BJ (cell line): ENCODE measurements at regions not wholly inside any gene's neighbourhood (a gene's known extent, or its start where the extent isn't known, plus 50 kb on each side); places are given as distances from the start of the nearest gene placed in this dataset.
"Not testable (repeated sequence)": the region's sequence is repeated elsewhere in the genome, so short reads cannot be mapped to it uniquely, and the experiment has no call there.

Source experiments
- CTCF ChIA-PET: fragments of 350-600 bp; formaldehyde crosslinking; extraction: SDS; loops from one replicate; lab custom pipeline; 2021; ENCODE audit warnings: antibody characterized with exemption, inconsistent platforms; lab: Yijun Ruan, JAX
- POLR2A ChIA-PET: fragments of 300-600 bp; sonication (Branson Sonifier 250); formaldehyde crosslinking; extraction: SDS; loops from one replicate; lab custom pipeline; 2021; ENCODE audit warnings: antibody characterized with exemption; lab: Charles Lee
- DNase-seq: peaks from one replicate; pipeline ENCODE4 v3.0.0-alpha.2; 2011; ENCODE audit warnings: low read depth
- H3K27me3 ChIP-seq: 2 replicates; pipeline ENCODE4 v1.6.0; 2011; ENCODE audit warnings: low read length; ENCODE audit not compliant: control insufficient read depth, insufficient read depth
- H3K36me3 ChIP-seq: 2 replicates; pipeline ENCODE4 v1.5.1; 2011; ENCODE audit warnings: low read length; ENCODE audit not compliant: control insufficient read depth, insufficient read depth
- H3K4me3 ChIP-seq: 2 replicates; pipeline ENCODE4 v1.5.1; 2011; ENCODE audit warnings: low read depth, mild to moderate bottlenecking, control low read depth, low read length
- TF ChIP-seq, protein P1 (sequence below): IDR thresholded peaks from 2 replicates; pipeline ENCODE4 v1.5.1; 2011; ENCODE audit warnings: low read depth, mild to moderate bottlenecking, control low read depth, inconsistent platforms, low read length, moderate library complexity; ENCODE audit not compliant: insufficient read depth

- no peak for DNase-seq
- H3K4me3 ChIP-seq, result no peak overlapping the region
- H3K27me3 ChIP-seq, result no peaks in the 10 kb centered on the region
- ChIA-PET POLR2A (no interaction called here), CTCF (no interaction called here)
- no peaks in the 10 kb centered on the region for H3K36me3 ChIP-seq
- TF ChIP-seq, protein P1, sequence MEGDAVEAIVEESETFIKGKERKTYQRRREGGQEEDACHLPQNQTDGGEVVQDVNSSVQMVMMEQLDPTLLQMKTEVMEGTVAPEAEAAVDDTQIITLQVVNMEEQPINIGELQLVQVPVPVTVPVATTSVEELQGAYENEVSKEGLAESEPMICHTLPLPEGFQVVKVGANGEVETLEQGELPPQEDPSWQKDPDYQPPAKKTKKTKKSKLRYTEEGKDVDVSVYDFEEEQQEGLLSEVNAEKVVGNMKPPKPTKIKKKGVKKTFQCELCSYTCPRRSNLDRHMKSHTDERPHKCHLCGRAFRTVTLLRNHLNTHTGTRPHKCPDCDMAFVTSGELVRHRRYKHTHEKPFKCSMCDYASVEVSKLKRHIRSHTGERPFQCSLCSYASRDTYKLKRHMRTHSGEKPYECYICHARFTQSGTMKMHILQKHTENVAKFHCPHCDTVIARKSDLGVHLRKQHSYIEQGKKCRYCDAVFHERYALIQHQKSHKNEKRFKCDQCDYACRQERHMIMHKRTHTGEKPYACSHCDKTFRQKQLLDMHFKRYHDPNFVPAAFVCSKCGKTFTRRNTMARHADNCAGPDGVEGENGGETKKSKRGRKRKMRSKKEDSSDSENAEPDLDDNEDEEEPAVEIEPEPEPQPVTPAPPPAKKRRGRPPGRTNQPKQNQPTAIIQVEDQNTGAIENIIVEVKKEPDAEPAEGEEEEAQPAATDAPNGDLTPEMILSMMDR, result no peak
Measured at GRCh38 chr12:108424816-108425215, 85.7 kb upstream of the CMKLR1 start.

GRCh38 chr12:108424026-108424425 is 84.9 kb upstream of the CMKLR1 start:
- Histone ChIP-seq H3K36me3 (no peaks in the 10 kb centered on the region), H3K4me3 (no peak overlapping the region), H3K27me3 (no peaks in the 10 kb centered on the region)
- ChIA-PET CTCF (no interaction called here), POLR2A (no interaction called here)
- TF ChIP-seq, protein P1, result no peak
- no peak for DNase-seq

- ChIA-PET POLR2A (no interaction called here), CTCF (no interaction called here)
- Histone ChIP-seq H3K36me3 (no peaks in the 10 kb centered on the region), H3K27me3 (no peaks in the 10 kb centered on the region), H3K4me3 (no peak overlapping the region)
- DNase-seq, result no peak
- TF ChIP-seq, protein P1, result no peak
Measured at GRCh38 chr12:108423486-108423885, 84.4 kb upstream of the CMKLR1 start.

DNA sequence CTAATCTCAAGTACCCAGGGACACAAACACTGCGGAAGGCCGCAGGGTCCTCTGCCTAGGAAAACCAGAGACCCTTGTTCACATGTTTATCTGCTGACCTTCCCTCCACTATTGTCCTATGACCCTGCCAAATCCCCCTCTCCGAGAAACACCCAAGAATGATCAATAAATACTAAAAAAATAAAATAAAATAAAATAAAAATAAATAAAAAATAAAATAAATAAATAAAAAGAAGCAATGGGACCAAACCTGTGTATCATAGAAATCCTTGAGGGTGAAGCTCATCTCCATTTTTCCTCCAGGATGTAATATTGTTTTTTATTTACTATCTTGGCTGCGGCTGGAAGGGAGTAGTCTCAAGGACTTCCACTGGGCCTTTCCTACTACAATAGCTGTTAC is 82.0 kb upstream of the CMKLR1 start:
- CTCF ChIA-PET, H3K36me3 ChIP-seq, H3K27me3 ChIP-seq, DNase-seq, H3K4me3 ChIP-seq, POLR2A ChIA-PET: not testable (repeated sequence)

DNA sequence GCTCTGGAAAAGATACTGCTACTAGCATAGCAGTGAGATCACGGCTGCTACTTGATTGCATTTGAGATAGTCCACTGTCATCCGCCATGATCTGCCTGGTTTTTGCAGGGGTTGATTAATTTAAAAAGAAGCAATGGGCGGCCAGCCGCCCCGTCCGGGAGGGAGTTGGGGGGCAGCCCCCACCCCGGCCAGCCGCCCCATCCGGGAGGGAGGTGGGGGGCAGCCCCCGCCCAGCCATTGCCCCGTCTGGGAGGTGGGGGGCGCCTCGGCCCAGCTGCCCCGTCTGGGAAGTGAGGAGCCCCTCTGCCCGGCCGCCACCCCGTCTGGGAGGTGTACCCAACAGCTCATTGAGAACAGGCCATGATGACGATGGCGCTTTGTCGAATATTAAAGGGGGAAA is 81.3 kb upstream of the CMKLR1 start:
- POLR2A ChIA-PET, H3K27me3 ChIP-seq, H3K4me3 ChIP-seq, DNase-seq, H3K36me3 ChIP-seq: not testable (repeated sequence)
- CTCF ChIA-PET, result interaction anchor here (1.0 kb wide), 1 partner anchor 11 kb away, joined by 3 read pairs; no protein-coding TSS in a partner anchor

GRCh38 chr12:108419949-108420348 is 80.8 kb upstream of the CMKLR1 start:
- H3K36me3 ChIP-seq, result no peaks in the 10 kb centered on the region

More at GRCh38 chr12:108419949-108420348, 80.8 kb upstream of the CMKLR1 start:
- CTCF ChIA-PET, result interaction anchor here (1.0 kb wide), 2 partner anchors 11 to 93 kb away, joined by 3 to 4 read pairs; no protein-coding TSS in a partner anchor
- no peak for DNase-seq
- Histone ChIP-seq H3K27me3 (no peaks in the 10 kb centered on the region), H3K4me3 (no peak overlapping the region)
- TF ChIP-seq, protein P1, result no peak
- POLR2A ChIA-PET, result no interaction called here
